ENCODE measurements at regions not wholly inside any gene's neighbourhood (a gene's known extent, or its start where the extent isn't known, plus 50 kb on each side); places are given as distances from the start of the nearest gene placed in this dataset.

- Histone ChIP-seq H3K79me2 (ENCODE audit: insufficient read depth, low read length) (no peaks in the 10 kb centered on the region), H4K20me1 (ENCODE audit: insufficient read depth, low read length) (no peaks in the 10 kb centered on the region), H3K4me1 (ENCODE audit: insufficient read depth, low read length) (no peaks in the 10 kb centered on the region), H2AFZ (ENCODE audit: low read length) (no peak overlapping the region), H3K27ac (ENCODE audit: low read depth, low read length) (no peak overlapping the region), H3K36me3 (ENCODE audit: insufficient read depth, low read length) (no peaks in the 10 kb centered on the region), H3K4me3 (ENCODE audit: insufficient read depth, low read length) (no peak overlapping the region), H3K4me2 (ENCODE audit: insufficient read depth, low read length) (no peak overlapping the region), H3K27me3 (ENCODE audit: insufficient read depth, low read length) (peaks cover 3% of the 10 kb centered on the region), H3K9me3 (ENCODE audit: low read depth, low read length) (no peaks in the 10 kb centered on the region)
- no peak for DNase-seq (ENCODE audit: insufficient read length, low spot score, missing footprints)
- TF ChIP-seq, protein P1, sequence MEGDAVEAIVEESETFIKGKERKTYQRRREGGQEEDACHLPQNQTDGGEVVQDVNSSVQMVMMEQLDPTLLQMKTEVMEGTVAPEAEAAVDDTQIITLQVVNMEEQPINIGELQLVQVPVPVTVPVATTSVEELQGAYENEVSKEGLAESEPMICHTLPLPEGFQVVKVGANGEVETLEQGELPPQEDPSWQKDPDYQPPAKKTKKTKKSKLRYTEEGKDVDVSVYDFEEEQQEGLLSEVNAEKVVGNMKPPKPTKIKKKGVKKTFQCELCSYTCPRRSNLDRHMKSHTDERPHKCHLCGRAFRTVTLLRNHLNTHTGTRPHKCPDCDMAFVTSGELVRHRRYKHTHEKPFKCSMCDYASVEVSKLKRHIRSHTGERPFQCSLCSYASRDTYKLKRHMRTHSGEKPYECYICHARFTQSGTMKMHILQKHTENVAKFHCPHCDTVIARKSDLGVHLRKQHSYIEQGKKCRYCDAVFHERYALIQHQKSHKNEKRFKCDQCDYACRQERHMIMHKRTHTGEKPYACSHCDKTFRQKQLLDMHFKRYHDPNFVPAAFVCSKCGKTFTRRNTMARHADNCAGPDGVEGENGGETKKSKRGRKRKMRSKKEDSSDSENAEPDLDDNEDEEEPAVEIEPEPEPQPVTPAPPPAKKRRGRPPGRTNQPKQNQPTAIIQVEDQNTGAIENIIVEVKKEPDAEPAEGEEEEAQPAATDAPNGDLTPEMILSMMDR (IDR thresholded peaks at IDR 0.05; ENCODE audit: extremely low read depth, low read depth, low read length), result no peak
Observed at GRCh38 chr2:62277688-62278087, 81.8 kb downstream of the B3GNT2 start.

All from osteoblast (primary cell).